Epidermal melanocyte (primary cell): ENCODE measurements at regions not wholly inside any gene's neighbourhood (a gene's known extent, or its start where the extent isn't known, plus 50 kb on each side); places are given as distances from the start of the nearest gene placed in this dataset.

ENCODE experiments used
- DNase-seq: peaks from one replicate; pipeline ENCODE4 v3.0.0; 2011; ENCODE audit warnings: low spot score; ENCODE audit not compliant: insufficient read length

- no peak for DNase-seq
Measured at GRCh38 chr4:125140966-125141495, 173.7 kb upstream of the FAT4 start.

- no peak for DNase-seq
Measured at GRCh38 chr4:125135652-125136051, 179.1 kb upstream of the FAT4 start.

GRCh38 chr4:125132729-125133128, 182.0 kb upstream of the FAT4 start:
- no peak for DNase-seq

- no peak for DNase-seq
Measured at GRCh38 chr4:125131891-125132680, 182.7 kb upstream of the FAT4 start.

GRCh38 chr4:125125276-125125675, 189.5 kb upstream of the FAT4 start:
- DNase-seq = no peak

GRCh38 chr4:125123570-125124109, 191.1 kb upstream of the FAT4 start:
- DNase-seq = no peak

- no peak for DNase-seq
Measured at GRCh38 chr4:125121581-125121980, 193.2 kb upstream of the FAT4 start.

GRCh38 chr4:125116431-125116830, 198.3 kb upstream of the FAT4 start:
- no peak for DNase-seq

GRCh38 chr4:125115941-125116340, 198.8 kb upstream of the FAT4 start:
- no peak for DNase-seq

GRCh38 chr4:125115476-125115875, 199.3 kb upstream of the FAT4 start:
- DNase-seq = no peak

- DNase-seq = no peak
Measured at GRCh38 chr4:125112536-125112935, 202.2 kb upstream of the FAT4 start.

GRCh38 chr4:125111323-125111722, 203.4 kb upstream of the FAT4 start:
- DNase-seq = no peak

GRCh38 chr4:125105561-125105960, 209.2 kb upstream of the FAT4 start:
- no peak for DNase-seq

GRCh38 chr4:125104616-125105015, 210.1 kb upstream of the FAT4 start:
- no peak for DNase-seq

- no peak for DNase-seq
Measured at GRCh38 chr4:125101719-125102118, 213.0 kb upstream of the FAT4 start.

GRCh38 chr4:125097729-125098128, 217.0 kb upstream of the FAT4 start:
- DNase-seq = no peak

- DNase-seq = no peak
Measured at GRCh38 chr4:125096662-125097061, 218.1 kb upstream of the FAT4 start.

GRCh38 chr4:125091541-125091940, 223.2 kb upstream of the FAT4 start:
- no peak for DNase-seq

GRCh38 chr4:125091101-125091500, 223.7 kb upstream of the FAT4 start:
- no peak for DNase-seq

GRCh38 chr4:125084608-125085007, 230.1 kb upstream of the FAT4 start:
- no peak for DNase-seq

- no peak for DNase-seq
Measured at GRCh38 chr4:125082729-125083417, 231.9 kb upstream of the FAT4 start.

- no peak for DNase-seq
Measured at GRCh38 chr4:125072269-125072668, 242.5 kb upstream of the FAT4 start.
